Neural cell (in vitro differentiated cells): ENCODE measurements at regions not wholly inside any gene's neighbourhood (a gene's known extent, or its start where the extent isn't known, plus 50 kb on each side); places are given as distances from the start of the nearest gene placed in this dataset.

ENCODE experiments used
- H2AFZ ChIP-seq: fragments of 200-600, 300-800 bp; sonication (generic), shearing (Covaris generic); 2 replicates; pipeline ENCODE4 v1.6.0; 2014; ENCODE audit warnings: low read depth, mild to moderate bottlenecking, antibody characterized with exemption, low read length, moderate library complexity
- H3F3A ChIP-seq: fragments of 200-600 bp; shearing (Covaris generic); 2 replicates; pipeline ENCODE4 v1.6.1; 2016; ENCODE audit warnings: mild to moderate bottlenecking, moderate library complexity, mixed read lengths, antibody characterized with exemption, low read length; ENCODE audit not compliant: insufficient read depth, poor library complexity, severe bottlenecking
- H3K27ac ChIP-seq: fragments of 200-600, 300-800 bp; sonication (generic), shearing (Covaris generic); 2 replicates; pipeline ENCODE4 v1.5.1; 2014; ENCODE audit warnings: mild to moderate bottlenecking, low read length, moderate library complexity
- H3K27me3 ChIP-seq: fragments of 300-800, 200-600 bp; sonication (generic), shearing (Covaris generic); 2 replicates; pipeline ENCODE4 v1.6.0; 2014; ENCODE audit warnings: mild to moderate bottlenecking, low read depth, low read length, moderate library complexity; ENCODE audit not compliant: insufficient read depth
- H3K36me3 ChIP-seq: fragments of 300-800, 200-600 bp; sonication (generic), shearing (Covaris generic); 2 replicates; pipeline ENCODE4 v1.5.1; 2014; ENCODE audit warnings: mild to moderate bottlenecking, antibody characterized with exemption, low read length, moderate library complexity; ENCODE audit not compliant: insufficient read depth
- H3K4me2 ChIP-seq: fragments of 300-800, 200-600 bp; sonication (generic), shearing (Covaris generic); 2 replicates; pipeline ENCODE4 v1.6.0; 2014; ENCODE audit warnings: mild to moderate bottlenecking, low read length
- H3K4me3 ChIP-seq: fragments of 300-800, 200-600 bp; sonication (generic), shearing (Covaris generic); 2 replicates; pipeline ENCODE4 v1.5.1; 2014; ENCODE audit warnings: mild to moderate bottlenecking, low read length, moderate library complexity
- H3K79me2 ChIP-seq: fragments of 200-600 bp; shearing (Covaris generic); replicated peaks from 2 replicates; pipeline ENCODE4 v1.6.0; 2014; ENCODE audit warnings: mild to moderate bottlenecking, low read length, moderate library complexity; ENCODE audit not compliant: insufficient read depth
- H3K9ac ChIP-seq: fragments of 300-800, 200-600 bp; sonication (generic), shearing (Covaris generic); 2 replicates; pipeline ENCODE4 v1.6.1; 2016; ENCODE audit warnings: mild to moderate bottlenecking, low read length, mixed read lengths
- H3K9me2 ChIP-seq: fragments of 200-600 bp; shearing (Covaris generic); 2 replicates; pipeline ENCODE4 v1.6.1; 2016; ENCODE audit warnings: mild to moderate bottlenecking, low read length, mixed read lengths; ENCODE audit not compliant: insufficient read depth
- H3K9me3 ChIP-seq: fragments of 200-600, 300-800 bp; sonication (generic), shearing (Covaris generic); 2 replicates; pipeline ENCODE4 v1.6.1; 2016; ENCODE audit warnings: mild to moderate bottlenecking, mixed run types, low read length, moderate library complexity, mixed read lengths
- H4K20me1 ChIP-seq: fragments of 200-600 bp; shearing (Covaris generic); 2 replicates; pipeline ENCODE4 v1.6.1; 2016; ENCODE audit warnings: mild to moderate bottlenecking, mixed run types; ENCODE audit not compliant: insufficient read depth
- CTCF ChIP-seq: fragments of 450-650 bp; IDR thresholded peaks from 2 replicates; pipeline ENCODE4 v1.5.1; 2014; ENCODE audit warnings: antibody characterized with exemption, mild to moderate bottlenecking, moderate library complexity; ENCODE audit not compliant: poor library complexity, severe bottlenecking
- EP300 ChIP-seq: fragments of 450-650 bp; conservative IDR thresholded peaks from 2 replicates; pipeline ENCODE4 v1.6.1; 2014; ENCODE audit warnings: antibody characterized with exemption, mild to moderate bottlenecking, moderate library complexity; ENCODE audit not compliant: poor library complexity, severe bottlenecking
- EZH2 ChIP-seq: fragments of 200-600, 300-800 bp; shearing (Covaris generic), sonication (generic); IDR thresholded peaks from 2 replicates; pipeline ENCODE4 v1.6.1; 2014; ENCODE audit warnings: antibody characterized with exemption, low read length, borderline replicate concordance, mild to moderate bottlenecking; ENCODE audit not compliant: insufficient read depth, poor library complexity, severe bottlenecking
- MXI1 ChIP-seq: fragments of 450-650 bp; conservative IDR thresholded peaks from 2 replicates; pipeline ENCODE4 v1.6.1; 2014; ENCODE audit warnings: antibody characterized with exemption, mild to moderate bottlenecking; ENCODE audit not compliant: poor library complexity, severe bottlenecking
- POLR2AphosphoS5 ChIP-seq: IDR thresholded peaks from 2 replicates; pipeline ENCODE4 v1.6.1; 2012
- RAD21 ChIP-seq: fragments of 450-650 bp; conservative IDR thresholded peaks from 2 replicates; pipeline ENCODE4 v1.6.1; 2014; ENCODE audit warnings: antibody characterized with exemption, mild to moderate bottlenecking, moderate library complexity
- REST ChIP-seq: IDR thresholded peaks from 2 replicates; pipeline ENCODE4 v1.6.1; 2012; ENCODE audit warnings: borderline replicate concordance
- SMC3 ChIP-seq: fragments of 450-650 bp; conservative IDR thresholded peaks from 2 replicates; pipeline ENCODE4 v1.6.1; 2014; ENCODE audit warnings: antibody characterized with exemption, mild to moderate bottlenecking, moderate library complexity; ENCODE audit not compliant: poor library complexity
- TAF1 ChIP-seq: IDR thresholded peaks from 2 replicates; pipeline ENCODE4 v1.6.1; 2012; ENCODE audit warnings: low read depth

GRCh38 chr18:68462148-68462547 lies 252.8 kb downstream of the TMX3 start:
- Histone ChIP-seq H3K4me2 (no peak overlapping the region), H3K9ac (no peak overlapping the region), H3F3A (peaks cover 5% of the 10 kb centered on the region), H3K9me3 (no peaks in the 10 kb centered on the region), H4K20me1 (no peaks in the 10 kb centered on the region), H3K27me3 (no peaks in the 10 kb centered on the region), H3K9me2 (no peaks in the 10 kb centered on the region), H3K36me3 (no peaks in the 10 kb centered on the region), H3K4me3 (no peak overlapping the region), H3K79me2 (no peaks in the 10 kb centered on the region), H2AFZ (no peak overlapping the region), H3K27ac (no peak overlapping the region)
- no peak for TF ChIP-seq POLR2AphosphoS5
- no peak for TF ChIP-seq TAF1
- no peak for TF ChIP-seq CTCF
- no peak for TF ChIP-seq EP300
- TF ChIP-seq RAD21 = no peak
- no peak for TF ChIP-seq MXI1
- no peak for TF ChIP-seq SMC3
- no peak for TF ChIP-seq EZH2
- TF ChIP-seq REST = no peak

GRCh38 chr18:68461481-68462018 lies 253.4 kb downstream of the TMX3 start:
- Histone ChIP-seq H3K79me2 (no peaks in the 10 kb centered on the region), H3F3A (no peaks in the 10 kb centered on the region), H3K9me2 (no peaks in the 10 kb centered on the region), H3K9ac (no peak overlapping the region), H3K9me3 (no peaks in the 10 kb centered on the region), H4K20me1 (no peaks in the 10 kb centered on the region), H3K4me3 (no peak overlapping the region), H3K36me3 (no peaks in the 10 kb centered on the region), H3K4me2 (no peak overlapping the region), H3K27ac (no peak overlapping the region), H3K27me3 (no peaks in the 10 kb centered on the region), H2AFZ (no peak overlapping the region)
- no peak for TF ChIP-seq SMC3
- TF ChIP-seq POLR2AphosphoS5 = no peak
- no peak for TF ChIP-seq REST
- no peak for TF ChIP-seq TAF1
- no peak for TF ChIP-seq EZH2
- no peak for TF ChIP-seq EP300
- no peak for TF ChIP-seq RAD21
- no peak for TF ChIP-seq MXI1
- TF ChIP-seq CTCF = no peak
